ENCODE measurements at regions not wholly inside any gene's neighbourhood (a gene's known extent, or its start where the extent isn't known, plus 50 kb on each side); places are given as distances from the start of the nearest gene placed in this dataset.

- no peaks in the 10 kb centered on the region for H3K27me3 ChIP-seq (ENCODE audit: control insufficient read depth in 4 of 4, insufficient read depth in 4 of 4, low read length in 3 of 4)
- WGBS = 75% methylated on average over 3 of the region's 3 CpGs
- H3K4me3 ChIP-seq (ENCODE audit: low read depth in 1 of 3, low read length in 3 of 3) = no peak overlapping the region
- no peak overlapping the region for H3K27ac ChIP-seq (ENCODE audit: low read depth in 1 of 2, low read length in 2 of 2)
- H3K9ac ChIP-seq (ENCODE audit: low read depth in 1 of 2, low read length in 2 of 2) = no peak overlapping the region
- no peaks in the 10 kb centered on the region for H3K36me3 ChIP-seq (ENCODE audit: control insufficient read depth in 4 of 4, insufficient read depth in 3 of 4, low read depth in 1 of 4, low read length in 3 of 4)
- TF ChIP-seq GABPA (IDR thresholded peaks at IDR 0.05 in 1 of 2, conservative IDR thresholded peaks at IDR 0.05 in 1 of 2) = no peak
- TF ChIP-seq YY1 (IDR thresholded peaks at IDR 0.05) = no peak
- TF ChIP-seq JUND (IDR thresholded peaks at IDR 0.05) = no peak
- no peak for TF ChIP-seq REST (IDR thresholded peaks at IDR 0.05)
- TF ChIP-seq HNF4G (IDR thresholded peaks at IDR 0.05) = no peak
- no peak for TF ChIP-seq EGR1 (IDR thresholded peaks at IDR 0.05; ENCODE audit: low read depth in 2 of 2)
- no peak for TF ChIP-seq FOXA2 (IDR thresholded peaks at IDR 0.05)
- TF ChIP-seq NR2F2 (IDR thresholded peaks at IDR 0.05) = no peak
- TF ChIP-seq FOXA1 (IDR thresholded peaks at IDR 0.05) = no peak
- no peak for TF ChIP-seq ATF3 (IDR thresholded peaks at IDR 0.05)
- no peak for TF ChIP-seq ZBTB33 (IDR thresholded peaks at IDR 0.05)
- TF ChIP-seq TAF1 (conservative IDR thresholded peaks at IDR 0.05) = no peak
- no peak for TF ChIP-seq CTCF (IDR thresholded peaks at IDR 0.05; ENCODE audit: low read depth, low read length, missing input control)
- no peak for TF ChIP-seq HNF4A (conservative IDR thresholded peaks at IDR 0.05)
- TF ChIP-seq RAD21 (IDR thresholded peaks at IDR 0.05) = no peak
- TF ChIP-seq MAX (IDR thresholded peaks at IDR 0.05) = no peak
- no peak for TF ChIP-seq SP1 (IDR thresholded peaks at IDR 0.05)
- TF ChIP-seq RXRA (IDR thresholded peaks at IDR 0.05) = no peak
- no peaks in the 10 kb centered on the region for H3K9me3 ChIP-seq (ENCODE audit: control insufficient read depth in 4 of 4, low read length in 3 of 4)
- H3K4me1 ChIP-seq (ENCODE audit: control insufficient read depth in 4 of 4, insufficient read depth in 4 of 4, low read length in 3 of 4) = no peaks in the 10 kb centered on the region
- no peak for DNase-seq (ENCODE audit: low spot score)
Observed at GRCh38 chr18:68482815-68483214, 232.1 kb downstream of the TMX3 start.

Data from liver (tissue), 8 donors.